GM12878 (cell line): ENCODE measurements at regions not wholly inside any gene's neighbourhood (a gene's known extent, or its start where the extent isn't known, plus 50 kb on each side); places are given as distances from the start of the nearest gene placed in this dataset.

ENCODE experiments used
- EZH2 ChIP-seq: IDR thresholded peaks from 2 replicates; pipeline ENCODE4 v1.6.1; 2012; ENCODE audit warnings: low read depth, mild to moderate bottlenecking, control low read depth, inconsistent platforms, low read length, borderline replicate concordance; ENCODE audit not compliant: control insufficient read depth
- FOXM1 ChIP-seq: IDR thresholded peaks from 2 replicates; pipeline ENCODE4 v1.6.1; 2012; ENCODE audit warnings: low read depth, mild to moderate bottlenecking, inconsistent platforms, low read length, moderate library complexity
- HDAC2 ChIP-seq: fragments of 200-600 bp; sonication (generic); IDR thresholded peaks from 2 replicates; pipeline ENCODE4 v1.6.1; 2017
- NR2F1 ChIP-seq: fragments of 450-650 bp; conservative IDR thresholded peaks from 2 replicates; pipeline ENCODE4 v1.6.1; 2017; ENCODE audit warnings: mild to moderate bottlenecking
- POLR2A ChIP-seq: IDR thresholded peaks from 2 replicates; pipeline ENCODE4 v1.6.1; 2011; ENCODE audit warnings: low read depth, mild to moderate bottlenecking, low read length
- YY1 ChIP-seq: IDR thresholded peaks from 2 replicates; pipeline ENCODE4 v1.6.1; 2011; ENCODE audit warnings: low read depth, mild to moderate bottlenecking, low read length
- TF ChIP-seq, protein P1 (sequence below), 3 experiments: IDR thresholded peaks in 2 of 3; conservative IDR thresholded peaks in 1 of 3; 2 replicates each; pipeline ENCODE4 v1.5.1; 2011; ENCODE audit warnings: low read depth in 3 of 3, low read length in 3 of 3, mild to moderate bottlenecking in 3 of 3, control low read depth in 2 of 3, moderate library complexity in 2 of 3, inconsistent platforms in 1 of 3, mixed read lengths in 1 of 3; ENCODE audit not compliant: control insufficient read depth in 2 of 3, insufficient read depth in 1 of 3; ENCODE audit errors: extremely low read depth in 1 of 3
- TF ChIP-seq, protein P2 (sequence below): fragments of 450-650 bp; IDR thresholded peaks from 2 replicates; pipeline ENCODE4 v1.6.1; 2018; ENCODE audit warnings: mild to moderate bottlenecking, low read depth, moderate library complexity; ENCODE audit not compliant: partially characterized antibody
- TF ChIP-seq, protein P3 (sequence below): IDR thresholded peaks from 2 replicates; pipeline ENCODE4 v1.6.1; 2012; ENCODE audit warnings: low read depth, low read length, improper control_type of control experiment

DNA sequence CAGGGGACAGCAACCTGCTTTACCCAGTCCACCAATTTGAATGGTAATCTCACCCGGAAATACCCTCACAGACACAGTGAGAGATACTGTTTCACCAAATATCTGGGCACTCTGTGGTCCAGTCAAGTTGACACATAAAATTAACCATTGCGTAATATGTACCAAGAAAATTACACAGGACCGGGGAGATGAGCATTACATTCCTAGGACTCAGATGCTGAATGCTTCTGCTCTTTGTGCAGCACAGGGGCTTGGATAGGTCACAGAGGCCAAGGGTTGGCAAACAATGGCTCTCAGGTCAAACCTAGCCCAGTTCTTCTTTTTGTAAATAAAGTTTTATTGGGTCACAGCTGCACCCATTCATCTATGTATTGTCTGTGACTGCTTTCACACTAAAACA, 557.2 kb downstream of the MN1 start:
- TF ChIP-seq FOXM1: no peak
- no peak for TF ChIP-seq POLR2A
- no peak for TF ChIP-seq NR2F1
- TF ChIP-seq HDAC2: no peak
- TF ChIP-seq, protein P1, sequence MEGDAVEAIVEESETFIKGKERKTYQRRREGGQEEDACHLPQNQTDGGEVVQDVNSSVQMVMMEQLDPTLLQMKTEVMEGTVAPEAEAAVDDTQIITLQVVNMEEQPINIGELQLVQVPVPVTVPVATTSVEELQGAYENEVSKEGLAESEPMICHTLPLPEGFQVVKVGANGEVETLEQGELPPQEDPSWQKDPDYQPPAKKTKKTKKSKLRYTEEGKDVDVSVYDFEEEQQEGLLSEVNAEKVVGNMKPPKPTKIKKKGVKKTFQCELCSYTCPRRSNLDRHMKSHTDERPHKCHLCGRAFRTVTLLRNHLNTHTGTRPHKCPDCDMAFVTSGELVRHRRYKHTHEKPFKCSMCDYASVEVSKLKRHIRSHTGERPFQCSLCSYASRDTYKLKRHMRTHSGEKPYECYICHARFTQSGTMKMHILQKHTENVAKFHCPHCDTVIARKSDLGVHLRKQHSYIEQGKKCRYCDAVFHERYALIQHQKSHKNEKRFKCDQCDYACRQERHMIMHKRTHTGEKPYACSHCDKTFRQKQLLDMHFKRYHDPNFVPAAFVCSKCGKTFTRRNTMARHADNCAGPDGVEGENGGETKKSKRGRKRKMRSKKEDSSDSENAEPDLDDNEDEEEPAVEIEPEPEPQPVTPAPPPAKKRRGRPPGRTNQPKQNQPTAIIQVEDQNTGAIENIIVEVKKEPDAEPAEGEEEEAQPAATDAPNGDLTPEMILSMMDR (IDR thresholded peaks at IDR 0.05 in 2 of 3, conservative IDR thresholded peaks at IDR 0.05 in 1 of 3; ENCODE audit: control insufficient read depth in 2 of 3, extremely low read depth in 1 of 3, insufficient read depth in 1 of 3, low read depth in 3 of 3, low read length in 3 of 3): no peak
- TF ChIP-seq YY1: no peak
- no peak for TF ChIP-seq EZH2
- TF ChIP-seq, protein P2, sequence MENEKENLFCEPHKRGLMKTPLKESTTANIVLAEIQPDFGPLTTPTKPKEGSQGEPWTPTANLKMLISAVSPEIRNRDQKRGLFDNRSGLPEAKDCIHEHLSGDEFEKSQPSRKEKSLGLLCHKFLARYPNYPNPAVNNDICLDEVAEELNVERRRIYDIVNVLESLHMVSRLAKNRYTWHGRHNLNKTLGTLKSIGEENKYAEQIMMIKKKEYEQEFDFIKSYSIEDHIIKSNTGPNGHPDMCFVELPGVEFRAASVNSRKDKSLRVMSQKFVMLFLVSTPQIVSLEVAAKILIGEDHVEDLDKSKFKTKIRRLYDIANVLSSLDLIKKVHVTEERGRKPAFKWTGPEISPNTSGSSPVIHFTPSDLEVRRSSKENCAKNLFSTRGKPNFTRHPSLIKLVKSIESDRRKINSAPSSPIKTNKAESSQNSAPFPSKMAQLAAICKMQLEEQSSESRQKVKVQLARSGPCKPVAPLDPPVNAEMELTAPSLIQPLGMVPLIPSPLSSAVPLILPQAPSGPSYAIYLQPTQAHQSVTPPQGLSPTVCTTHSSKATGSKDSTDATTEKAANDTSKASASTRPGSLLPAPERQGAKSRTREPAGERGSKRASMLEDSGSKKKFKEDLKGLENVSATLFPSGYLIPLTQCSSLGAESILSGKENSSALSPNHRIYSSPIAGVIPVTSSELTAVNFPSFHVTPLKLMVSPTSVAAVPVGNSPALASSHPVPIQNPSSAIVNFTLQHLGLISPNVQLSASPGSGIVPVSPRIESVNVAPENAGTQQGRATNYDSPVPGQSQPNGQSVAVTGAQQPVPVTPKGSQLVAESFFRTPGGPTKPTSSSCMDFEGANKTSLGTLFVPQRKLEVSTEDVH: no peak
- TF ChIP-seq, protein P3, sequence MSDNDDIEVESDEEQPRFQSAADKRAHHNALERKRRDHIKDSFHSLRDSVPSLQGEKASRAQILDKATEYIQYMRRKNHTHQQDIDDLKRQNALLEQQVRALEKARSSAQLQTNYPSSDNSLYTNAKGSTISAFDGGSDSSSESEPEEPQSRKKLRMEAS: no peak
